ENCODE measurements at regions not wholly inside any gene's neighbourhood (a gene's known extent, or its start where the extent isn't known, plus 50 kb on each side); places are given as distances from the start of the nearest gene placed in this dataset.

- TF ChIP-seq CTCF (IDR thresholded peaks at IDR 0.05; ENCODE audit: poor library complexity, severe bottlenecking): no peak
- no peak for TF ChIP-seq RAD21 (conservative IDR thresholded peaks at IDR 0.05)
- no peak for TF ChIP-seq POLR2AphosphoS5 (IDR thresholded peaks at IDR 0.05)
- no peak for TF ChIP-seq REST (IDR thresholded peaks at IDR 0.05; ENCODE audit: borderline replicate concordance)
- no peak for TF ChIP-seq EZH2 (IDR thresholded peaks at IDR 0.05; ENCODE audit: borderline replicate concordance, insufficient read depth, low read length, poor library complexity, severe bottlenecking)
- no peak for TF ChIP-seq EP300 (conservative IDR thresholded peaks at IDR 0.05; ENCODE audit: poor library complexity, severe bottlenecking)
Measured at GRCh38 chr2:220588148-220588547, 960.7 kb downstream of the SLC4A3 start.
